IPS-18c (cell line): ENCODE measurements at regions not wholly inside any gene's neighbourhood (a gene's known extent, or its start where the extent isn't known, plus 50 kb on each side); places are given as distances from the start of the nearest gene placed in this dataset.

Experiments used
- H3K4me3 ChIP-seq: 2 replicates; pipeline ENCODE4 v1.7.0; 2013; ENCODE audit warnings: low read depth, mild to moderate bottlenecking, low read length, moderate library complexity; ENCODE audit not compliant: insufficient read depth
- H3K9me3 ChIP-seq: one replicate; pipeline ENCODE4 v1.6.1; 2013; ENCODE audit warnings: mild to moderate bottlenecking, low read length, moderate library complexity; ENCODE audit not compliant: control insufficient read depth, insufficient read depth

GRCh38 chr13:40290758-40291157 is 375.7 kb downstream of the FOXO1 start:
- H3K4me3 ChIP-seq, result no peak overlapping the region
- H3K9me3 ChIP-seq, result no peaks in the 10 kb centered on the region

GRCh38 chr13:40292108-40292507 is 374.3 kb downstream of the FOXO1 start:
- H3K9me3 ChIP-seq, result peaks cover 2% of the 10 kb centered on the region
- no peak overlapping the region for H3K4me3 ChIP-seq

DNA sequence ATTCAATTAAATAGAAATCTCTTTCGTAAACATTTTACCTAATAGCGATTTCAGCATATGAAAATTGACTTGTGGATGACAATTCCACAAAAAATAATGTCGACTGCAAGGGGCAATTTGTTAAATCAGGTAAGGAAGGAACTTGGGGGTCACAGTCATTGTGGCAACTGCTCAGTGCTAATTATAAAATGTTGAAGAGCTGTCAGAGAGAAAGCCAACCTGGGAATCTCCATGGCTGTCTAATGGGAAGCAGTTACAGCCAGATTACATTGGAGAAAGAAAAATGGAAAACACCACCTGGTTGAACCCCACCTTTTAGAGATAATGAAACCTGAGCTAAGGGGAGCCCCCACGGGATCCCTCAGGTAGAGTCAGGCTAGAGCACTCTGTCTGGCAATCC is 373.9 kb downstream of the FOXO1 start:
- peaks cover 2% of the 10 kb centered on the region for H3K9me3 ChIP-seq
- H3K4me3 ChIP-seq, result no peak overlapping the region

DNA sequence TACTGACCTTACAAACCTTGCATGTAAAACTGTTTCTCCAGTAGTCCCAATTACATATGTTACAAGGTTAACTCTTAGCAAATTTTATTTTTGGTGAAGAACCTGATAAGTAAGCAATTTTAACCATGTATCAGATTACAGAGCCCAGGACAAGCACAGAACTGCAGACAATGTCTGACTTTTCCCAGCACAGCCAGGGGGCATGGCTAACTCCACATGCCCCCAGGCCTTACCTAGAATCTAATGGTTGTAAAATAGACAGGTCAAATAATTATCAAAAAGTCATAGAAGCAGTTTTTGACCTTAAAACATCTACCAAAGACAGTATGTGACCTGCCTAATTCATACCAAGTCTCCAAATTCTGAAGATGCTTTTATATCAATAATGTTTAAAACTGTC is 364.1 kb downstream of the FOXO1 start:
- H3K9me3 ChIP-seq, result peaks cover 7% of the 10 kb centered on the region
- H3K4me3 ChIP-seq, result no peak overlapping the region

DNA sequence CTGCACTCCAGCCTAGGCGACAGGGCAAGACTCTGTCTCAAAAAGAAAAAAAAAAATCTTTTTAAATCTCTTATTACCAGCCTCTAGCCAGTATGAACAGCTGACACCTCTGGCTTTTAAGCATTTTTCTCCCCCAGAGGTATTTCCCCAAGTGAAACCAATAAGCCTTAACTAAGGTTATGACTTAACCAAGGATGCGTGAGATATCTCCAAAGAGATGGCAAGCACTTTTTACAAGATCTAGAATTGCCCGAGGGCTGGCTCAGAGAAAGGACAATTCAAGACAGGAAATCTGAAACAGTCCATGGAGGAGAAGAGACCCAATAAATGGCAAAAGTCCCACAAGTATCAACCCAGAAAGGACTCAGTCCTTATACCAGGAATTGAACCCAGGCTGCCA is 362.1 kb downstream of the FOXO1 start:
- Histone ChIP-seq H3K9me3 (peaks cover 7% of the 10 kb centered on the region), H3K4me3 (no peak overlapping the region)

DNA sequence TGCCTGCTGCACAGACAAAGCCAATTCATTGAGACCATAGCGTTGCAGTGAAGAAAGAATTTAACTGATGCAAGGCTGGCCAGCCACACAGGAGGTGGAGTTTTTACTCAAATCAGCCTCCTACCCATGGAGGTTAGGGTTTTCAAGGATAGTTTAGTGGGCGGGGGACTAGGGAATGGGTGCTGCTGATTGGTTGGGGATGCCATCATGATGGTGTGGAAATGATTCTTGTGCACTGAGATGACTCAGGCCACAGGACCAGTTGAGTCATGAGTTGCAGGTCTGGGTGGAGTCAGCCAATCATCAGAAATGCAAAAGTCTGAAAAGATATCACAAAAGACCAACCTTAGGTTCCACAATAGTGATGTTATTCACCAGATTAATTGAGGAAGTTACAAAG is 359.6 kb downstream of the FOXO1 start:
- H3K4me3 ChIP-seq, result no peak overlapping the region
- H3K9me3 ChIP-seq, result peaks cover 7% of the 10 kb centered on the region

- Histone ChIP-seq H3K4me3 (no peak overlapping the region), H3K9me3 (peaks cover 3% of the 10 kb centered on the region)
Observed at GRCh38 chr13:40309881-40310280, 356.6 kb downstream of the FOXO1 start.

- H3K9me3 ChIP-seq, result no peaks in the 10 kb centered on the region
- no peak overlapping the region for H3K4me3 ChIP-seq
Observed at GRCh38 chr13:40311356-40312101, 354.9 kb downstream of the FOXO1 start.

DNA sequence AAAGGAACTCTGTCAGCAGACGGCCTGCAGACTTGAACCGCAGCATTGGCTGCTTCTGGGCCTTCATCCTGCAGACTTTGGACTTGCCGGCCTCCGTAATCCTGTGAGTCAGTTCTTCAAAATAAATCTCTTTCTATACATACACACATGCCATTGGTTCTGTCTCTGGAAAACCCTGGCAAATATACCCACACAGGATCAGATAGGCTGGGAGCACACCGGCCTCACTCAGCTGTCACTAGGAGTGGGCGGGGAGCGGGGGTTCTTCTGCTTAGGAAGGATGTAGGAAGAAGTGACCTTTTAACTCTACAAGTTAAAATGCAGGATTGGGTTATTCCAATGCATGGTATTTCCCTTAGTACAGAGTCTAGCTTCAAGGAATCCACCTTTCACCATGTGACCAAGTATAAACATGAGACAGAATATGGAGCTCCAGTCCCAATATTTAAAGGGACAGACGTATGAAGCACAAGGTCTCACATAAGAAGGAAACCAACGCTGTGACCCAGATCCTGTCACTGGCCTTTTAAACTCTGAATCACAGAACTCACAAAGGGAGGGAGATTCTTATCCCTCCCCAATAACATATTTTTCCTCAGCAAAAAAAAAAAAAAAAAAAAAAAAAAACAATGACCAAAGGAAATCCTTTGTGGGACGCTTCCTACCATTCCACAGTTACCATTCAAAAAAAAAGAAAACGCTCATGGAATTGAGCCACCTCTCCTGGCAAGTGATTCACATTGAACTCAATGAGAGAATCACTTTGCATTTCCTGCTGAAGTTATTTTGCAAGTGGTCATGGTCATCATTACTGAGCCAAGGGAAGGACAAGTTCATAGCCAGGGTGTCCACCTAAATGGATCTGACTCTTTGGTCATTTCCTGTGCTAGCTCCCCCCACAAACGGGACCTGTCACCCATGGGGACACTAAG is 352.9 kb downstream of the FOXO1 start:
- no peaks in the 10 kb centered on the region for H3K9me3 ChIP-seq
- H3K4me3 ChIP-seq, result no peak overlapping the region

GRCh38 chr13:40315416-40316064 is 350.9 kb downstream of the FOXO1 start:
- Histone ChIP-seq H3K4me3 (no peak overlapping the region), H3K9me3 (no peaks in the 10 kb centered on the region)

DNA sequence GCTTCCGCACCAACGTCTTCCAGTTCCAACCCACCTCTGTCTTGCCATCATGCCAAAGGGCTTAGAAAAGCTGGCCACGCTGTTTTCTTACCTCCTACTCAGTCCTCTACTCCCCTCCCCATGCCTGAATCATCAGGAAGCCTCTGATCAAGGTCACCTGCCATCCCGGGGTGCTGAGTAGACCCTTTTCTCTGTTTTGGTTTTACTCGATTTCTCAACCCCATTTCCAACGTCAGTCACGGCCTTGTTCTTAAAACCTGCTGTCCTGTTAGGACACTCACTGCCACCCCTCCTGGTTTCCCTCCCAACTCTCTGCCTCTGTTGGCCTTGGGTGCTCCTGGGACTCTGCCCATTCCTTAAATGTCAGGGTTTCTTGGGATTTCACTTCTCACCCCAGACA is 350.1 kb downstream of the FOXO1 start:
- H3K9me3 ChIP-seq, result no peaks in the 10 kb centered on the region
- H3K4me3 ChIP-seq, result no peak overlapping the region

GRCh38 chr13:40317980-40318327 is 348.5 kb downstream of the FOXO1 start:
- H3K9me3 ChIP-seq, result no peaks in the 10 kb centered on the region
- no peak overlapping the region for H3K4me3 ChIP-seq

GRCh38 chr13:40318366-40318765 is 348.1 kb downstream of the FOXO1 start:
- H3K4me3 ChIP-seq, result no peak overlapping the region

GRCh38 chr13:40319699-40320579 is 346.5 kb downstream of the FOXO1 start:
- Histone ChIP-seq H3K4me3 (no peak overlapping the region), H3K9me3 (no peaks in the 10 kb centered on the region)

More at GRCh38 chr13:40318366-40318765, 348.1 kb downstream of the FOXO1 start:
- no peaks in the 10 kb centered on the region for H3K9me3 ChIP-seq

DNA sequence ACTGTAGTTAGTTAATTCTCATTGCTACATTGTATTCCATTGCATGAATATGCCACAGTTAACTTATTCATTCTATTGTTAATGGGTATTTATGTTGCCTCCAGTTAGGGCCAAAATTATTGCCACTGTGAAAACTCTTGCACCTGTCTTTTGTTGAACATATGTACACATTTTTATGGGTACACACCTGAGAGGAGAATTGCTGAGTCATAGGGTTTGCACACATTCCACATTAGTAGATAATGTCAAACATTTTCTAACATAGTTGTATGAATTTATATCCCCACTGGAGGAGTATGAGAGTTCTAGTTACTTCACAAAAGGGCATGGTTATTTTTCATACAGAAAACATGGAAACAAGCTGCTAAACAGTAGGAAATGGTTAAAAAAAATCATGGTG is 338.4 kb downstream of the FOXO1 start:
- Histone ChIP-seq H3K4me3 (no peak overlapping the region), H3K9me3 (no peaks in the 10 kb centered on the region)

DNA sequence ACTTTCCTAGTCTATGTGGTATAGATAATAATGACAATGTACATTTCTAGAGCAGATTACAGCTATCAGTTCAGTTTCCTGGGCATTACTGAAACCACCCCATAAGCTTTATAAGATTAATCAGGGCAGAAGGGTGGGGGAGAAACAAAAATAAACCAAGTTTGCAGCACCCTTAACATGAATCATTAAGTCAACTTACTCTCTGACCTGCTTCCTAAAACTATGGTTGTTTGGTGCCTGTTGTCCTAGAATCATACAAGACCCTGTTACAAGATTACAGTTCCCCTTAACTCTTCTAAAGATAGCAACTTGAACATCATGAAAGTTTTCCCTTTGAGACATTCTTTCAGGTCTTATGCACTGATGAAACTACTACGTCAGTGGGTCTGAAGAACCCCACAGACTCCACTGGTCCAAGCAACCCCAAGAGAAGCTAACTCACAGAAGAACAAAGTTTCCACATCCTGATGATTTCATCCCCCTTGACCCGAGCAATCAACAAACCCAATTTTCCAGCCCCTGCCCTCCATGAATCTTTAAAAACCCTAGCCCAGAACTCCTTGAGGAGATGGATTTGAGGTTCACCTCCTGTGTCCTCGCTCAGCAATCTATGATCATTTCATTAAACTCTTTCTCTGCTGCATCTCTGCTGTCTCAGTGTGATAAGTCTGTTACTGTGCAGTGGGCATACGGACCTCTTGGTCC is 336.5 kb downstream of the FOXO1 start:
- no peaks in the 10 kb centered on the region for H3K9me3 ChIP-seq
- H3K4me3 ChIP-seq, result no peak overlapping the region
